Suppressor macrophage treated with lipopolysaccharide for 4 hours (primary cell): ENCODE measurements at regions not wholly inside any gene's neighbourhood (a gene's known extent, or its start where the extent isn't known, plus 50 kb on each side); places are given as distances from the start of the nearest gene placed in this dataset.
"Not testable (repeated sequence)": the region's sequence is repeated elsewhere in the genome, so short reads cannot be mapped to it uniquely, and the experiment has no call there.

Experiments
- DNase-seq: peaks from one replicate; pipeline ENCODE4 v3.0.0-alpha.2; 2020

- DNase-seq, result no peak
These were observed 68.7 kb downstream of the VSIG4 start for GRCh38 chrX:65971151-65971550.

GRCh38 chrX:65967159-65967558 lies 72.7 kb downstream of the VSIG4 start:
- DNase-seq, result not testable (repeated sequence)

- DNase-seq, result no peak
These were observed 78.2 kb downstream of the VSIG4 start for GRCh38 chrX:65961714-65962113.

- DNase-seq, result no peak
These were observed 91.8 kb downstream of the VSIG4 start for GRCh38 chrX:65948103-65948502.

GRCh38 chrX:65941775-65942174 lies 98.1 kb downstream of the VSIG4 start:
- no peak for DNase-seq

- no peak for DNase-seq
These were observed 106.7 kb downstream of the VSIG4 start for GRCh38 chrX:65933085-65933589.

- no peak for DNase-seq
These were observed 107.5 kb downstream of the VSIG4 start for GRCh38 chrX:65932173-65933084.

- DNase-seq, result no peak
These were observed 111.4 kb downstream of the VSIG4 start for GRCh38 chrX:65928522-65928921.

- not testable (repeated sequence) for DNase-seq
These were observed 112.5 kb downstream of the VSIG4 start for GRCh38 chrX:65927386-65927785.

- peak; percentile 14 for DNase-seq
These were observed 113.5 kb downstream of the VSIG4 start for GRCh38 chrX:65926095-65927019.

- DNase-seq, result no peak
These were observed 114.3 kb downstream of the VSIG4 start for GRCh38 chrX:65925592-65925991.

- DNase-seq, result peak; percentile 19
These were observed 114.9 kb downstream of the VSIG4 start for GRCh38 chrX:65925005-65925404.

GRCh38 chrX:65921363-65921762 lies 118.5 kb downstream of the VSIG4 start:
- DNase-seq, result no peak

- DNase-seq, result no peak
These were observed 119.3 kb downstream of the VSIG4 start for GRCh38 chrX:65920620-65921019.

- no peak for DNase-seq
These were observed 129.0 kb downstream of the VSIG4 start for GRCh38 chrX:65910899-65911298.

- DNase-seq, result no peak
These were observed 136.1 kb downstream of the VSIG4 start for GRCh38 chrX:65903750-65904149.

- no peak for DNase-seq
These were observed 137.9 kb downstream of the VSIG4 start for GRCh38 chrX:65902011-65902410.

- DNase-seq, result peak; percentile 38
These were observed 138.7 kb downstream of the VSIG4 start for GRCh38 chrX:65900850-65901844.

GRCh38 chrX:65894133-65894532 lies 145.7 kb downstream of the VSIG4 start:
- DNase-seq, result no peak

- not testable (repeated sequence) for DNase-seq
These were observed 148.1 kb downstream of the VSIG4 start for GRCh38 chrX:65891817-65892216.

- not testable (repeated sequence) for DNase-seq
These were observed 151.7 kb downstream of the VSIG4 start for GRCh38 chrX:65888150-65888549.

GRCh38 chrX:65883556-65883955 lies 156.3 kb downstream of the VSIG4 start:
- no peak for DNase-seq
